Lung (tissue), 11 donors: ENCODE measurements at regions not wholly inside any gene's neighbourhood (a gene's known extent, or its start where the extent isn't known, plus 50 kb on each side); places are given as distances from the start of the nearest gene placed in this dataset.

ENCODE experiments used
- ATAC-seq: fragments of 200-7000 bp; cut with Tn5 transposase; one replicate; pipeline ENCODE4 v1.9.1; 2020; ENCODE audit warnings: moderate number of reproducible peaks; ENCODE audit not compliant: insufficient read depth, low FRiP score
- DNase-seq, 3 donors: peaks; one replicate each; pipeline ENCODE4 v3.0.0-alpha.2; 2013 to 2017
- H3K27ac ChIP-seq, 2 donors: one replicate each; pipeline ENCODE4 v1.5.1; 2013; ENCODE audit warnings: mild to moderate bottlenecking in 2 of 2, moderate library complexity in 2 of 2, control low read depth in 1 of 2, inconsistent platforms in 1 of 2, low read depth in 1 of 2, low read length in 1 of 2
- H3K27me3 ChIP-seq, 3 donors: one replicate each; pipeline ENCODE4 v1.5.1; 2013; ENCODE audit warnings: low read length in 2 of 3; ENCODE audit not compliant: control insufficient read depth in 3 of 3, insufficient read depth in 3 of 3
- H3K36me3 ChIP-seq, 4 donors: one replicate each; pipeline ENCODE4 v1.5.1; 2013; ENCODE audit warnings: low read length in 4 of 4, mild to moderate bottlenecking in 1 of 4, moderate library complexity in 1 of 4; ENCODE audit not compliant: control insufficient read depth in 4 of 4, insufficient read depth in 4 of 4
- H3K4me1 ChIP-seq, 5 donors: one replicate each; pipeline ENCODE4 v1.5.1; 2013; ENCODE audit warnings: low read length in 5 of 5, mild to moderate bottlenecking in 2 of 5, moderate library complexity in 1 of 5; ENCODE audit not compliant: control insufficient read depth in 5 of 5, insufficient read depth in 5 of 5
- H3K4me3 ChIP-seq: one replicate; pipeline ENCODE4 v1.5.1; 2013; ENCODE audit warnings: mild to moderate bottlenecking, control low read depth, moderate library complexity
- H3K9ac ChIP-seq, 2 donors: one replicate each; pipeline ENCODE4 v1.5.1; 2013; ENCODE audit warnings: low read length in 2 of 2, control low read depth in 1 of 2; ENCODE audit not compliant: insufficient read depth in 1 of 2
- H3K9me3 ChIP-seq, 4 donors: one replicate each; pipeline ENCODE4 v1.5.1; 2013; ENCODE audit warnings: low read length in 3 of 4, mild to moderate bottlenecking in 1 of 4, moderate library complexity in 1 of 4; ENCODE audit not compliant: control insufficient read depth in 4 of 4, insufficient read depth in 3 of 4
- CTCF ChIP-seq: IDR thresholded peaks from 2 replicates; pipeline ENCODE4 v1.5.1; 2012; ENCODE audit warnings: mild to moderate bottlenecking; ENCODE audit errors: control extremely low read depth, extremely low read depth
- WGBS, 2 donors: extraction: QIAGEN DNeasy Blood & Tissue Kit; methylation state at CpG; one replicate each; pipeline ENCODE4 v1.1.7; 2013; 5-methylcytosine and 5-hydroxymethylcytosine counted together
- donor health status: control.
- donor health status: control.
- donor health status: Bipolar disorder and iron deficiency.
- donor health status: healthy.
- donor health status: DM: yes; HTN: yes; CAD: no.

GRCh38 chr21:26784974-26785373 lies 60.2 kb downstream of the ADAMTS1 start:
- no peak for TF ChIP-seq CTCF
- no peak for DNase-seq
- H3K9me3 ChIP-seq, result no peaks in the 10 kb centered on the region
- WGBS, 2 donors, result 84 to 90% methylated on average over 3 of the region's 3 CpGs
- no peak for ATAC-seq
- H3K36me3 ChIP-seq, result no peaks in the 10 kb centered on the region
- H3K4me3 ChIP-seq, result no peak overlapping the region
- H3K9ac ChIP-seq, result no peak overlapping the region
- H3K27me3 ChIP-seq, result no peaks in the 10 kb centered on the region
- peaks cover 0 to 17% (median 4%) of the 10 kb centered on the region in 5 donors for H3K4me1 ChIP-seq
- no peak overlapping the region for H3K27ac ChIP-seq

GRCh38 chr21:26783466-26784195 lies 61.6 kb downstream of the ADAMTS1 start:
- peak in 2 of 3 donors; percentile 28 to 59 for DNase-seq
- no peak for TF ChIP-seq CTCF
- 41 to 65% methylated on average over 1 of the region's 1 CpG for WGBS, 2 donors
- H3K27ac ChIP-seq, result peak overlapping the region in 1 of 2 donors; percentile 21
- no peak for ATAC-seq
- H3K9me3 ChIP-seq, result no peaks in the 10 kb centered on the region
- H3K4me1 ChIP-seq, result peaks cover 0 to 8% (median under 1%) of the 10 kb centered on the region in 5 donors
- no peak overlapping the region for H3K9ac ChIP-seq
- H3K36me3 ChIP-seq, result no peaks in the 10 kb centered on the region
- no peaks in the 10 kb centered on the region for H3K27me3 ChIP-seq
- no peak overlapping the region for H3K4me3 ChIP-seq

GRCh38 chr21:26782747-26783146 lies 62.5 kb downstream of the ADAMTS1 start:
- H3K4me1 ChIP-seq, result peaks cover 0 to 8% (median 0%) of the 10 kb centered on the region in 5 donors
- H3K4me3 ChIP-seq, result no peak overlapping the region
- DNase-seq (no peak), ATAC-seq (no peak)
- H3K27me3 ChIP-seq, result no peaks in the 10 kb centered on the region
- H3K36me3 ChIP-seq, result no peaks in the 10 kb centered on the region
- peak overlapping the region in 1 of 2 donors; percentile 23 for H3K27ac ChIP-seq
- H3K9me3 ChIP-seq, result no peaks in the 10 kb centered on the region
- no peak for TF ChIP-seq CTCF
- WGBS, 2 donors, result 68 to 77% methylated on average over 2 of the region's 2 CpGs
- H3K9ac ChIP-seq, result no peak overlapping the region
